ENCODE measurements at regions not wholly inside any gene's neighbourhood (a gene's known extent, or its start where the extent isn't known, plus 50 kb on each side); places are given as distances from the start of the nearest gene placed in this dataset.

- Histone ChIP-seq H3K27ac (no peak overlapping the region), H3K4me3 (replicated peaks in 1 of 3) (no peak overlapping the region), H3K36me3 (no peaks in the 10 kb centered on the region), H3K4me1 (no peaks in the 10 kb centered on the region), H3K27me3 (no peaks in the 10 kb centered on the region), H3K9me3 (no peaks in the 10 kb centered on the region)
- no peak for TF ChIP-seq CTCF (IDR thresholded peaks at IDR 0.05)
- no peak for TF ChIP-seq POLR2A (IDR thresholded peaks at IDR 0.05)
- 86 to 88% methylated on average over 5 of the region's 5 CpGs for WGBS, 2 donors
- DNase-seq: no peak
- intact Hi-C loops (cut with DNase I): no loop called here
Measured at GRCh38 chr11:69359735-69360480, 66.0 kb downstream of the MYEOV start.

GRCh38 chr11:69360606-69361005, 66.7 kb downstream of the MYEOV start:
- DNase-seq: no peak
- WGBS, 2 donors: 98 to 100% methylated on average over 3 of the region's 3 CpGs

GRCh38 chr11:69361048-69361447, 67.1 kb downstream of the MYEOV start:
- WGBS, 2 donors: 89 to 90% methylated on average over 6 of the region's 6 CpGs
- TF ChIP-seq CTCF (IDR thresholded peaks at IDR 0.05) (no peak), POLR2A (IDR thresholded peaks at IDR 0.05) (no peak)
- intact Hi-C loops (cut with DNase I): no loop called here
- DNase-seq: no peak
- Histone ChIP-seq H3K36me3 (no peaks in the 10 kb centered on the region), H3K4me3 (replicated peaks in 1 of 3) (no peak overlapping the region), H3K27ac (no peak overlapping the region), H3K27me3 (no peaks in the 10 kb centered on the region), H3K4me1 (no peaks in the 10 kb centered on the region), H3K9me3 (no peaks in the 10 kb centered on the region)

More at GRCh38 chr11:69360606-69361005, 66.7 kb downstream of the MYEOV start:
- Histone ChIP-seq H3K9me3 (no peaks in the 10 kb centered on the region), H3K4me1 (no peaks in the 10 kb centered on the region), H3K27me3 (no peaks in the 10 kb centered on the region), H3K36me3 (no peaks in the 10 kb centered on the region), H3K4me3 (replicated peaks in 1 of 3) (no peak overlapping the region), H3K27ac (no peak overlapping the region)
- intact Hi-C loops (cut with DNase I): no loop called here
- TF ChIP-seq POLR2A (IDR thresholded peaks at IDR 0.05) (no peak), CTCF (IDR thresholded peaks at IDR 0.05) (no peak)

- Histone ChIP-seq H3K4me1 (no peaks in the 10 kb centered on the region), H3K27me3 (no peaks in the 10 kb centered on the region), H3K4me3 (replicated peaks in 1 of 3) (no peak overlapping the region), H3K36me3 (no peaks in the 10 kb centered on the region), H3K27ac (no peak overlapping the region), H3K9me3 (no peaks in the 10 kb centered on the region)
- TF ChIP-seq CTCF (IDR thresholded peaks at IDR 0.05) (no peak), POLR2A (IDR thresholded peaks at IDR 0.05) (no peak)
- intact Hi-C loops (cut with DNase I): no loop called here
- 89 to 91% methylated on average over 9 of the region's 9 CpGs for WGBS, 2 donors
- DNase-seq: no peak
Measured at GRCh38 chr11:69361466-69361865, 67.5 kb downstream of the MYEOV start.

GRCh38 chr11:69362315-69362714, 68.4 kb downstream of the MYEOV start:
- intact Hi-C loops (cut with DNase I): no loop called here
- no peak for TF ChIP-seq CTCF (IDR thresholded peaks at IDR 0.05)
- TF ChIP-seq POLR2A (IDR thresholded peaks at IDR 0.05): no peak
- 75 to 85% methylated on average over 3 of the region's 3 CpGs for WGBS, 2 donors
- Histone ChIP-seq H3K9me3 (no peaks in the 10 kb centered on the region), H3K27me3 (no peaks in the 10 kb centered on the region), H3K4me3 (replicated peaks in 1 of 3) (no peak overlapping the region), H3K27ac (no peak overlapping the region), H3K4me1 (no peaks in the 10 kb centered on the region), H3K36me3 (no peaks in the 10 kb centered on the region)
- no peak for DNase-seq
